Mammary epithelial cell (primary cell): ENCODE measurements at regions not wholly inside any gene's neighbourhood (a gene's known extent, or its start where the extent isn't known, plus 50 kb on each side); places are given as distances from the start of the nearest gene placed in this dataset.

Experiments
- EZH2 ChIP-seq: IDR thresholded peaks from 2 replicates; pipeline ENCODE4 v1.6.1; 2012; ENCODE audit warnings: low read length, inconsistent platforms, borderline replicate concordance
- TF ChIP-seq, protein P1 (sequence below), 2 donors: IDR thresholded peaks in 1 of 2; conservative IDR thresholded peaks in 1 of 2; 2 replicates each; pipeline ENCODE4 v1.5.1; 2011 to 2012; ENCODE audit warnings: inconsistent platforms in 2 of 2, low read length in 2 of 2, mild to moderate bottlenecking in 2 of 2, control low read depth in 1 of 2, low read depth in 1 of 2; ENCODE audit not compliant: insufficient read depth in 1 of 2; ENCODE audit errors: extremely low read depth in 1 of 2

DNA sequence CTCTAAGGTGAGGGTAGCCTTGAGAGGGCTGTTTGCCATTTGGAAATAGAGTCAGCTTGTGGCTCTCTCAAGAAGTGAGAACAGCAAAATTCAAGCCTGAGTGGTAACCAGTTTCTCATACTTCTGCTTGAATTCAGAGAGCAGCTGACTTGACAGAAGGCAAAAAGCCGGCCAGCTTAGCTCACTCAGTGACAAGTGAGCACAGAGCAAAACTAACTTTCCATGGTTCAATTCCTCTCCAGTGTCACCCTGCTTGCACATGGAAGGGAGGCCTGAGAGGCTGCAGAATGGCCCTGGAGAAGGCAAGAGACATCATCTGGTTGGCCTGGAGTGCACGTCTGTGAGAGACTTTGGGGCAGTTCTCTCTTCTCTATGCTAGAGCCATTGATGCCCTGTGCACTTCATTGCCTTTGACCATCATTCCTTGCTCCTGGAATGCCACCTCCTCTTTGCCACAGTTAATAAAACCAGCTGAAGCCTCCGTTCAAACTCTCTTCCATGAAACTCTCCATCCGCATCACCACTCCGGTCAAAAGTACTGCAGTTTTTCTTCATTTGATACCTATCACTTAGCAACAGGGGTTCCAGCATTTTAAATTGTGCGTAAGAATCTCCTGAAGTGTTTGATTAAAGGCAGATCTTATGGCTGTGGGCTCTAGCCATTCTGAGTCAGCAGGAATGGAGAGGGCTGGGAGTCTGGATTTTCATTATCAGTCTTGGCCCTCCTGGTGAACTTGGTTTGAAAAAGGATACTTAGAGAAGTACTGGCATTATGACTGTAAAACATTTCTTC, 69.8 kb upstream of the PIK3CG start:
- no peak for TF ChIP-seq EZH2
- TF ChIP-seq, protein P1, sequence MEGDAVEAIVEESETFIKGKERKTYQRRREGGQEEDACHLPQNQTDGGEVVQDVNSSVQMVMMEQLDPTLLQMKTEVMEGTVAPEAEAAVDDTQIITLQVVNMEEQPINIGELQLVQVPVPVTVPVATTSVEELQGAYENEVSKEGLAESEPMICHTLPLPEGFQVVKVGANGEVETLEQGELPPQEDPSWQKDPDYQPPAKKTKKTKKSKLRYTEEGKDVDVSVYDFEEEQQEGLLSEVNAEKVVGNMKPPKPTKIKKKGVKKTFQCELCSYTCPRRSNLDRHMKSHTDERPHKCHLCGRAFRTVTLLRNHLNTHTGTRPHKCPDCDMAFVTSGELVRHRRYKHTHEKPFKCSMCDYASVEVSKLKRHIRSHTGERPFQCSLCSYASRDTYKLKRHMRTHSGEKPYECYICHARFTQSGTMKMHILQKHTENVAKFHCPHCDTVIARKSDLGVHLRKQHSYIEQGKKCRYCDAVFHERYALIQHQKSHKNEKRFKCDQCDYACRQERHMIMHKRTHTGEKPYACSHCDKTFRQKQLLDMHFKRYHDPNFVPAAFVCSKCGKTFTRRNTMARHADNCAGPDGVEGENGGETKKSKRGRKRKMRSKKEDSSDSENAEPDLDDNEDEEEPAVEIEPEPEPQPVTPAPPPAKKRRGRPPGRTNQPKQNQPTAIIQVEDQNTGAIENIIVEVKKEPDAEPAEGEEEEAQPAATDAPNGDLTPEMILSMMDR (conservative IDR thresholded peaks at IDR 0.05 in 1 of 2, IDR thresholded peaks at IDR 0.05 in 1 of 2; ENCODE audit: extremely low read depth in 1 of 2, insufficient read depth in 1 of 2, low read depth in 1 of 2, low read length in 2 of 2): no peak
